Stimulated activated naive CD8-positive, alpha-beta T cell treated with anti-CD3 and anti-CD28 coated beads, Interleukin-15, Interleukin-2, amounts not matched to agents 100 ng/mL and 50 ng/mL, for 24 hours (primary cell): ENCODE measurements at regions not wholly inside any gene's neighbourhood (a gene's known extent, or its start where the extent isn't known, plus 50 kb on each side); places are given as distances from the start of the nearest gene placed in this dataset.

ENCODE experiments used
- H3K27ac Mint-ChIP-seq: one replicate; pipeline ENCODE4 v1.8.0; 2021; ENCODE audit warnings: mild to moderate bottlenecking, mixed read lengths
- H3K27me3 Mint-ChIP-seq: one replicate; pipeline ENCODE4 v1.8.0; 2021; ENCODE audit warnings: mixed read lengths
- H3K36me3 Mint-ChIP-seq: one replicate; pipeline ENCODE4 v1.8.0; 2021; ENCODE audit warnings: low read depth, mixed read lengths
- H3K4me1 Mint-ChIP-seq: one replicate; pipeline ENCODE4 v1.8.0; 2021; ENCODE audit warnings: low read depth, mixed read lengths
- H3K4me3 Mint-ChIP-seq: one replicate; pipeline ENCODE4 v1.8.0; 2021; ENCODE audit warnings: mild to moderate bottlenecking, mixed read lengths
- H3K9me3 Mint-ChIP-seq: one replicate; pipeline ENCODE4 v1.8.0; 2021; ENCODE audit warnings: mixed read lengths

- no peaks in the 10 kb centered on the region for H3K36me3 Mint-ChIP-seq
- H3K4me3 Mint-ChIP-seq = no peak overlapping the region
- peaks cover 13% of the 10 kb centered on the region for H3K27me3 Mint-ChIP-seq
- peaks cover 13% of the 10 kb centered on the region for H3K9me3 Mint-ChIP-seq
- H3K27ac Mint-ChIP-seq = no peak overlapping the region
- no peaks in the 10 kb centered on the region for H3K4me1 Mint-ChIP-seq
Observed at GRCh38 chr14:98582276-98582675, 689.7 kb downstream of the BCL11B start.

GRCh38 chr14:98591161-98591560 is 680.8 kb downstream of the BCL11B start:
- no peaks in the 10 kb centered on the region for H3K4me1 Mint-ChIP-seq
- peaks cover 3% of the 10 kb centered on the region for H3K9me3 Mint-ChIP-seq
- H3K4me3 Mint-ChIP-seq = no peak overlapping the region
- H3K36me3 Mint-ChIP-seq = no peaks in the 10 kb centered on the region
- no peak overlapping the region for H3K27ac Mint-ChIP-seq
- no peaks in the 10 kb centered on the region for H3K27me3 Mint-ChIP-seq

DNA sequence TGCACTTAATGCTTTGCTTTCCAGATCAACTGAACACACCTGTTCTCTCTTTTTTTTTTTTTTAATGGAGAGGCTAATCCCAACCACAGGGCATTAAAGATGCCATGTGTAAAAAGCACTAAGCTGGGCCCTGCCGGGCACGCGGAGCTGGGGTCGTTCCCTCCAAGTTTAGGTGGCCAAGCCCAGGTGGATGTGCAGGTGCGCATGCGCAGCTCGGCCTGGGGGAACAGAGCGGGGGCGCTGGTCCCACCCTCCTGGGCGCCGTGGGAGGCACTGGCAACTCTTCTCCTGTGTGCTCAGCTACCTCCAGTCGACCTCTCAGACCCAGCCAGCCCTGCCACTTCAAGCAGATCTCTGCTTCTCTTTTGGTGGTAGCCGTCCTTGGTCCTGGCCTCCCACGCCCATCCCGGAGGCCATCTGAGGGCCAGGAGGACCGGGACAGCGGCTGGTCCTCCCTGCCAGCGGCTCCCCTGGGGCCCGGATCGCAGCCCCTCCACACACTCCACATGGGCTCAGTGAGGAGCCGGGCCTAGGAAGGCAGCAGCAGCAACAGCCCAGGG is 679.3 kb downstream of the BCL11B start:
- no peak overlapping the region for H3K4me3 Mint-ChIP-seq
- peaks cover 4% of the 10 kb centered on the region for H3K36me3 Mint-ChIP-seq
- H3K27me3 Mint-ChIP-seq = no peaks in the 10 kb centered on the region
- peaks cover 13% of the 10 kb centered on the region for H3K9me3 Mint-ChIP-seq
- no peak overlapping the region for H3K27ac Mint-ChIP-seq
- no peaks in the 10 kb centered on the region for H3K4me1 Mint-ChIP-seq

DNA sequence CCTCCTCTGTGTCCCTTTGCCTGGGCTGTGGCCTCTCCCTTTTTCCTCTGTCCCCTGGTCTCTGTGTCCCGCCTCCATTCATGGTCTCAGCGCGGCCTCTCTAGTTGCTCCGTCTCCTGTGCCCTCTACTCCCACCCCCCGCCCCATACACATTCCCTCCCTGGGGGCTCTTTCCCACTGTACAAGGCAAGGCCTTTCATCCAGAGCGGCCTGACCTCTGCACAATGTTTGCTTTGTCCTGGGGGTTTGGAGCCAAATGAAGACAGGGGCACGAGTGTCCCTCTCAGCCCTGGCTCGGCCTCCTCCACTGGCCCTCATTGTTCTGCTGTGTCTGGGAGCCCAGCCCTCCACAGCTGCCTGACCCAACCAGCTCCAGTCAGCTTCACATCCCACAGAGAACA is 678.6 kb downstream of the BCL11B start:
- Mint-ChIP-seq H3K9me3 (peaks cover 13% of the 10 kb centered on the region), H3K4me3 (no peak overlapping the region), H3K27me3 (no peaks in the 10 kb centered on the region), H3K36me3 (peaks cover 4% of the 10 kb centered on the region), H3K27ac (no peak overlapping the region), H3K4me1 (no peaks in the 10 kb centered on the region)

GRCh38 chr14:98594156-98594555 is 677.8 kb downstream of the BCL11B start:
- Mint-ChIP-seq H3K4me3 (no peak overlapping the region), H3K27ac (no peak overlapping the region), H3K4me1 (no peaks in the 10 kb centered on the region)

DNA sequence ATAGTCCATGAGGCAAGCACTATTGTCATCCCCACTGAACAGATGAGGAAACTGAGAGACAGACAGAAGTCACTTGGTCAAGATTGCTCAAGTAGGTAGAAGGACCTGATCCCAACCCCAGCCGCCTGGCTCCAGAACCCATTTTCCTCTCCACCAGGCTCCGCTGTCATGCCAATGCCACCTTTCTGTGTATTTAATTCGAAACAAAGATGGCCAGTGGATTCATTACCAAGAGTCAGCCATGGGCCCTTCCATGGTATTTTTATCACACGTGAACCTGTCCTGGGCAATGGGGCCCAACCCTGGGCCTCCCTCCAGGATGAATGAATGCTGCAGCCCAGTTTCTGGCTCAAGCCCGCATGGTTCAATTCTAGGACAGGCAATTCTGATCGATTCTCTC is 673.4 kb downstream of the BCL11B start:
- no peaks in the 10 kb centered on the region for H3K27me3 Mint-ChIP-seq
- H3K27ac Mint-ChIP-seq = no peak overlapping the region
- peaks cover 13% of the 10 kb centered on the region for H3K9me3 Mint-ChIP-seq
- no peak overlapping the region for H3K4me3 Mint-ChIP-seq
- no peaks in the 10 kb centered on the region for H3K4me1 Mint-ChIP-seq
- H3K36me3 Mint-ChIP-seq = peaks cover 4% of the 10 kb centered on the region

More at GRCh38 chr14:98594156-98594555, 677.8 kb downstream of the BCL11B start:
- Mint-ChIP-seq H3K9me3 (peaks cover 13% of the 10 kb centered on the region), H3K36me3 (peaks cover 4% of the 10 kb centered on the region), H3K27me3 (no peaks in the 10 kb centered on the region)

DNA sequence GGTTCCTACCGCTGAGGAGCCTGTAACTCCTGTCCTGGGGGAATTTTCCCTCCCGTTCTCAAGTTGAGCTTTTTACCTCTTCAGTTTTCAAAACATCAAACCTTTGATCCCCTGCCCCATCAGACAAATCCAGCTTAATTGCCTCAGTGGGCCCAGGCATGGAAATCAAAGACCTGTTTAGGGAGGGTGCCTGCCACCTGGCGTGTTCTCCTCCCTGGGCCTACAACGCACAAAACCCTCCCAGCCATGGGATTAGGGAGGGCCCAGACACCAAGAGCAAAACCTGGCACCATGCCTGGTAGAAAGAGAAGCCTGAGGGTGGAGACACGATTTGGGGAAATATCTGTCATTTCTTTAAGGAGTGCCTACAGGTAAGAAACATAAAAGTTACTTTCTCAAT is 672.9 kb downstream of the BCL11B start:
- Mint-ChIP-seq H3K36me3 (peaks cover 4% of the 10 kb centered on the region), H3K4me1 (no peaks in the 10 kb centered on the region)

GRCh38 chr14:98602983-98603382 is 669.0 kb downstream of the BCL11B start:
- Mint-ChIP-seq H3K9me3 (no peaks in the 10 kb centered on the region), H3K27me3 (no peaks in the 10 kb centered on the region), H3K4me3 (no peak overlapping the region), H3K27ac (no peak overlapping the region), H3K4me1 (no peaks in the 10 kb centered on the region), H3K36me3 (no peaks in the 10 kb centered on the region)

More for the DNA sequence above, 672.9 kb downstream of the BCL11B start:
- Mint-ChIP-seq H3K4me3 (no peak overlapping the region), H3K27me3 (no peaks in the 10 kb centered on the region), H3K9me3 (peaks cover 13% of the 10 kb centered on the region), H3K27ac (no peak overlapping the region)

DNA sequence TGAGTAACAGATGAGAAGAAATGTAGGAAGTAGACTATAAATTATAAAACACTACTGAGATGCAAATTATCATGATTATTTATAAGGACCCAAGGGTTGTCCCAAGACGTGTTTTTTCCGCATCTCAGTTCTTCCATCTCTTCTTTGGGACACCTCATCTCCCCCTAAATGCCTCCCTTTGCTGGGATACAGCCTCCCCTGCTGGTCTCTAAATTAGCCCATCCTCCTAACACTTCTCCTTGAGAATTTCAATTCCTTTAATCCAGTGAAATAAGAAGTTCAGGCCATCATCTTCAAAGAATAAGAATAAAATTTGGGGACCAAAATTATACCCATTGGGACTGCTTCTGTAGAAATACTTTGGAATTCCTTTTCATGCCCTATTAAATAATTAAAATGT is 667.0 kb downstream of the BCL11B start:
- H3K36me3 Mint-ChIP-seq = no peaks in the 10 kb centered on the region

DNA sequence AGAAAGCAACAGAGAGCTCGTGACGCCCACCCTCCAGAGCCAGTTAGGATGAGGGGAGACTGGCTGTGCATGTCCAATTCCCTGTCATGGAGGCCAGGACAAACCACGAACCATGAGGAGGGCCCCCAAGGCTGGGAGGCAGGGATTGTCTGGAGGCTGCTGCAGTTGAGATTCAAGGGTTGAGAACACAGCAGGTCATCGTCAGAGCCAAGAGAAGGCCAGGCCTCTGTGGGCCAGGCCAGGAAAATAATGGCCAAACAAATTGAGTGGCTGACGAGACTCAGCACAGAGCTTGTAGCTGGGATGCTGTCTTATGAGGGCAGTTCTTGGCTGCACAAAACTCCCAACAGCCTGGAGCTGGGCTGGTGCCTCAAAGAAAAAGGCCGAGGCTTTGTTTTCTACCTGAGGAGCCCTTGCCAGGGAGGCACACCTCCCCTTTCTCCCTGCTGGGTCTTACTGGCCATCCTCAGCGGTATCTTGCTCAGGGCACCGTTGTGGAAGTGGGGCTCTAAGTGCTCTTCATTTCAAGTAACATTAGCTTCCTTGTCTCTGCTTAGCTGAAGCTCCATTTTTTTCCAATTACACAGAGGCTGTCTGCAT is 665.9 kb downstream of the BCL11B start:
- H3K36me3 Mint-ChIP-seq = no peaks in the 10 kb centered on the region
- H3K27me3 Mint-ChIP-seq = no peaks in the 10 kb centered on the region
- no peak overlapping the region for H3K27ac Mint-ChIP-seq
- no peak overlapping the region for H3K4me3 Mint-ChIP-seq
- H3K4me1 Mint-ChIP-seq = peaks cover 4% of the 10 kb centered on the region
- H3K9me3 Mint-ChIP-seq = no peaks in the 10 kb centered on the region

More for the DNA sequence above, 667.0 kb downstream of the BCL11B start:
- Mint-ChIP-seq H3K9me3 (no peaks in the 10 kb centered on the region), H3K27me3 (no peaks in the 10 kb centered on the region), H3K4me1 (peaks cover 4% of the 10 kb centered on the region), H3K4me3 (no peak overlapping the region), H3K27ac (no peak overlapping the region)

- Mint-ChIP-seq H3K36me3 (no peaks in the 10 kb centered on the region), H3K4me1 (peaks cover 4% of the 10 kb centered on the region), H3K27me3 (no peaks in the 10 kb centered on the region), H3K9me3 (no peaks in the 10 kb centered on the region), H3K4me3 (no peak overlapping the region), H3K27ac (no peak overlapping the region)
Observed at GRCh38 chr14:98606816-98607215, 665.2 kb downstream of the BCL11B start.

- no peaks in the 10 kb centered on the region for H3K9me3 Mint-ChIP-seq
- H3K4me3 Mint-ChIP-seq = no peak overlapping the region
- H3K27ac Mint-ChIP-seq = no peak overlapping the region
- no peaks in the 10 kb centered on the region for H3K36me3 Mint-ChIP-seq
- no peaks in the 10 kb centered on the region for H3K27me3 Mint-ChIP-seq
- peaks cover 4% of the 10 kb centered on the region for H3K4me1 Mint-ChIP-seq
Observed at GRCh38 chr14:98607341-98607910, 664.6 kb downstream of the BCL11B start.

DNA sequence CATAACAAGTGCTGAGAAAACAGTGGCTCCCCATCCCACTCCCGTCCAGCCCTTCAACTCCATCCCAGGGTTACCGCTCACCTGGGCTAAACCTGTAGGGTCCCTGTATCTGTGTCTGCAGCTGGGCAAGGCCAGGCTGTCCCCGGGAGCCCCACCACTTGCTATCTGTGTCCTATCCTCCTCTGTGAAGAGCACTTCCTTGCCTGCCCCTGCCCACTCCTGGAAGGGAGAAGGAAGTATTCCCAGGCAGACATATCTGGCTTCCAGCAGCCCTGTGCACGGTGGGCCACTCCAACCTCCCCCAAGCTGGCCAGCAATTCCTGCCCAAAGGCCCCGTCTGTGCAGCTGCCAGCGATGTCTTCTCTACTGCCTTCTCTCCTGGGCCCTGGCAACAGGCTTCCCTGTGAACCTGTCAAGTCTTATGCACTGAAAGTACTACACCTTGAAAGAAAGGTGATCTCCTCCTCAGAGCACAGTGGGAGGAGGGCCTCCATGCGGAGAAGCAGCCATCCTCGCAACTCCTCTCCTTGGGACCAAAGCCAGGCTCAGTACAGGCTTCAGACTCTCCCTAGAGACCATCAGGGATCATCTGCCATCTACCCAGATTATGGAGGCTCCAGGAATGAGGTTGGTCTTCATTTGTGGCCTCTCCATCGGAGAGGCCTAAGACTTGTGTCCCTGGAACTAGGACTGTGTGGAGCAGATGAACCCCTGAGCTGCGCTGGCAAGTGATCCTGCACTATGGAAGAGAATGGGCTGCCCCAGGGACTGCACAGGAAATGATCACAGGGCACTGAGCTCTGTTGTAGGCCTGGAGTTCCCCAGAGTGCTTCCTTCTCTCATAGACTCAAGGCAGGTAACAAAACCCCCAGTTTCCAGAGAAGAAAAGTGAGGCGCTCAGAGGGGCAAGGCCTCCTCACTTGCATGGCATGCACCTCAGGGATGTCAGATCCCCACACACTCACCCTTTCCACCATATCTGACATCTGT is 663.6 kb downstream of the BCL11B start:
- H3K4me3 Mint-ChIP-seq = no peak overlapping the region
- no peaks in the 10 kb centered on the region for H3K9me3 Mint-ChIP-seq
- no peak overlapping the region for H3K27ac Mint-ChIP-seq
- H3K36me3 Mint-ChIP-seq = no peaks in the 10 kb centered on the region
- H3K27me3 Mint-ChIP-seq = no peaks in the 10 kb centered on the region
- H3K4me1 Mint-ChIP-seq = peaks cover 4% of the 10 kb centered on the region

GRCh38 chr14:98612434-98613200 is 659.4 kb downstream of the BCL11B start:
- no peak overlapping the region for H3K27ac Mint-ChIP-seq
- no peaks in the 10 kb centered on the region for H3K27me3 Mint-ChIP-seq
- no peak overlapping the region for H3K4me3 Mint-ChIP-seq

More at GRCh38 chr14:98612434-98613200, 659.4 kb downstream of the BCL11B start:
- Mint-ChIP-seq H3K9me3 (no peaks in the 10 kb centered on the region), H3K36me3 (no peaks in the 10 kb centered on the region), H3K4me1 (peaks cover 4% of the 10 kb centered on the region)
